ENCODE measurements at regions not wholly inside any gene's neighbourhood (a gene's known extent, or its start where the extent isn't known, plus 50 kb on each side); places are given as distances from the start of the nearest gene placed in this dataset.

GRCh38 chr2:194411221-194411620 is 1245.8 kb upstream of the SLC39A10 start:
- Histone ChIP-seq H3K4me3 (ENCODE audit: low read length) (no peak overlapping the region), H3F3A (ENCODE audit: low read length, unreplicated experiment) (no peaks in the 10 kb centered on the region), H4K20me1 (ENCODE audit: low read length) (no peaks in the 10 kb centered on the region), H3K4me1 (ENCODE audit: insufficient read depth, low read length) (no peaks in the 10 kb centered on the region), H3K4me2 (ENCODE audit: low read length) (no peak overlapping the region), H3K27ac (ENCODE audit: low read length) (no peak overlapping the region), H3K27me3 (ENCODE audit: low read length) (no peaks in the 10 kb centered on the region), H3K79me2 (ENCODE audit: low read length) (no peaks in the 10 kb centered on the region), H3K9me3 (ENCODE audit: low read length) (no peaks in the 10 kb centered on the region), H3K9me2 (replicated peaks; ENCODE audit: low read length) (no peaks in the 10 kb centered on the region), H3K36me3 (ENCODE audit: low read depth, low read length) (no peaks in the 10 kb centered on the region), H3K9ac (ENCODE audit: low read length) (no peak overlapping the region), H2AFZ (ENCODE audit: low read length) (no peak overlapping the region)
- CTCF ChIA-PET = no interaction called here
- ATAC-seq = no peak
- DNase-seq = no peak
- TF ChIP-seq EZH2phosphoT487 (IDR thresholded peaks at IDR 0.05; ENCODE audit: borderline replicate concordance, low read length) = no peak
- no peak for TF ChIP-seq CTCF (conservative IDR thresholded peaks at IDR 0.05; ENCODE audit: low read depth, low read length)
- TF ChIP-seq EZH2 (IDR thresholded peaks at IDR 0.05; ENCODE audit: low read length, unreplicated experiment) = no peak
- no TSS peak for BruUV-seq (replicated peaks)
- POLR2A ChIA-PET (ENCODE audit: unreplicated experiment) = no interaction called here
- intact Hi-C loops (cut with micrococcal nuclease) = no loop called here

GRCh38 chr2:194395818-194396217 is 1261.2 kb upstream of the SLC39A10 start:
- POLR2A ChIA-PET (ENCODE audit: unreplicated experiment) = no interaction called here
- Histone ChIP-seq H2AFZ (ENCODE audit: low read length) (no peak overlapping the region), H3K4me3 (ENCODE audit: low read length) (no peak overlapping the region), H4K20me1 (ENCODE audit: low read length) (no peaks in the 10 kb centered on the region), H3K27me3 (ENCODE audit: low read length) (no peaks in the 10 kb centered on the region), H3K9me3 (ENCODE audit: low read length) (0 out of 2 replicates have a peak, but pooled peaks cover 4% of the 10 kb centered on the region), H3K27ac (ENCODE audit: low read length) (no peak overlapping the region), H3K4me2 (ENCODE audit: low read length) (no peak overlapping the region), H3K4me1 (ENCODE audit: insufficient read depth, low read length) (no peaks in the 10 kb centered on the region), H3K79me2 (ENCODE audit: low read length) (no peaks in the 10 kb centered on the region), H3K36me3 (ENCODE audit: low read depth, low read length) (no peaks in the 10 kb centered on the region), H3F3A (ENCODE audit: low read length, unreplicated experiment) (no peaks in the 10 kb centered on the region), H3K9me2 (replicated peaks; ENCODE audit: low read length) (no peaks in the 10 kb centered on the region), H3K9ac (ENCODE audit: low read length) (no peak overlapping the region)
- ATAC-seq = no peak
- intact Hi-C loops (cut with micrococcal nuclease) = no loop called here
- CTCF ChIA-PET = no interaction called here
- TF ChIP-seq EZH2phosphoT487 (IDR thresholded peaks at IDR 0.05; ENCODE audit: borderline replicate concordance, low read length) = no peak
- TF ChIP-seq EZH2 (IDR thresholded peaks at IDR 0.05; ENCODE audit: low read length, unreplicated experiment) = no peak
- no peak for TF ChIP-seq CTCF (conservative IDR thresholded peaks at IDR 0.05; ENCODE audit: low read depth, low read length)
- no peak for DNase-seq
- no TSS peak for BruUV-seq (replicated peaks)

- CTCF ChIA-PET = no interaction called here
Measured at GRCh38 chr2:194385376-194385775, 1271.7 kb upstream of the SLC39A10 start.

More at GRCh38 chr2:194385376-194385775, 1271.7 kb upstream of the SLC39A10 start:
- ATAC-seq = no peak
- no peak for DNase-seq
- Histone ChIP-seq H3K4me1 (ENCODE audit: insufficient read depth, low read length) (no peaks in the 10 kb centered on the region), H2AFZ (ENCODE audit: low read length) (no peak overlapping the region), H3K9me3 (ENCODE audit: low read length) (peaks cover 19% of the 10 kb centered on the region; the same call in 1 of the 2 replicates), H3K36me3 (ENCODE audit: low read depth, low read length) (no peaks in the 10 kb centered on the region), H3K4me3 (ENCODE audit: low read length) (no peak overlapping the region), H4K20me1 (ENCODE audit: low read length) (no peaks in the 10 kb centered on the region), H3F3A (ENCODE audit: low read length, unreplicated experiment) (no peaks in the 10 kb centered on the region), H3K79me2 (ENCODE audit: low read length) (no peaks in the 10 kb centered on the region), H3K27me3 (ENCODE audit: low read length) (no peaks in the 10 kb centered on the region), H3K9ac (ENCODE audit: low read length) (no peak overlapping the region), H3K9me2 (replicated peaks; ENCODE audit: low read length) (no peaks in the 10 kb centered on the region), H3K4me2 (ENCODE audit: low read length) (no peak overlapping the region), H3K27ac (ENCODE audit: low read length) (no peak overlapping the region)
- intact Hi-C loops (cut with micrococcal nuclease) = no loop called here
- POLR2A ChIA-PET (ENCODE audit: unreplicated experiment) = no interaction called here
- no peak for TF ChIP-seq CTCF (conservative IDR thresholded peaks at IDR 0.05; ENCODE audit: low read depth, low read length)
- no peak for TF ChIP-seq EZH2 (IDR thresholded peaks at IDR 0.05; ENCODE audit: low read length, unreplicated experiment)
- TF ChIP-seq EZH2phosphoT487 (IDR thresholded peaks at IDR 0.05; ENCODE audit: borderline replicate concordance, low read length) = no peak
- BruUV-seq (replicated peaks) = no TSS peak
